GM12878 (cell line): ENCODE measurements at regions not wholly inside any gene's neighbourhood (a gene's known extent, or its start where the extent isn't known, plus 50 kb on each side); places are given as distances from the start of the nearest gene placed in this dataset.

Source experiments
- ATAC-seq: fragments of 200-7000 bp; cut with Tn5 transposase; 3 replicates; pipeline ENCODE4 v1.9.1; 2020; ENCODE audit warnings: mild to moderate bottlenecking, moderate library complexity
- BruUV-seq: library from RNA; stranded (reverse); fragments of 400-500 nt; replicated peaks from 2 replicates; lab custom pipeline; 2021; lab: Mats Ljungman, UMichigan
- CTCF ChIA-PET: fragments of 300-600 bp; sonication (Branson Sonifier 250); formaldehyde crosslinking; extraction: SDS; loops from one replicate; lab custom pipeline; 2021; ENCODE audit warnings: inconsistent platforms; lab: Yijun Ruan, JAX
- POLR2A ChIA-PET: fragments of 350-600 bp; formaldehyde crosslinking; extraction: SDS; loops from one replicate; lab custom pipeline; 2021; ENCODE audit warnings: inconsistent platforms; lab: Charles Lee
- RAD21 ChIA-PET: fragments of 300-600 bp; sonication (Branson Sonifier 250); formaldehyde crosslinking; loops from one replicate; lab custom pipeline; 2023; ENCODE audit warnings: antibody characterized with exemption; ENCODE audit not compliant: unreplicated experiment; lab: Charles Lee
- SMC1A ChIA-PET: fragments of 300-600 bp; sonication (Branson Sonifier 250); formaldehyde crosslinking; loops from one replicate; lab custom pipeline; 2023; ENCODE audit not compliant: unreplicated experiment, uncharacterized antibody; lab: Charles Lee
- DNase-seq: peaks from one replicate; pipeline ENCODE4 v3.0.0-alpha.2; 2011; ENCODE audit warnings: low read depth, low spot score
- FAIRE-seq: peaks from 3 replicates; lab custom pipeline; 2011; peaks lifted over from hg19 to GRCh38; lab: Jason Lieb, UNC
- H2AFZ ChIP-seq: 2 replicates; pipeline ENCODE4 v1.6.0; 2011; ENCODE audit warnings: low read depth, low read length, control low read depth; ENCODE audit not compliant: control insufficient read depth
- H3K27ac ChIP-seq: 2 replicates; pipeline ENCODE4 v1.5.1; 2011; ENCODE audit warnings: control low read depth; ENCODE audit not compliant: control insufficient read depth, insufficient read depth
- H3K27me3 ChIP-seq, 2 experiments: replicated peaks in 1 of 2; 2 replicates each; pipeline versions ENCODE4 v1.6.0 to v1.6.1; 2011; ENCODE audit warnings: low read length in 1 of 2; ENCODE audit not compliant: control insufficient read depth in 2 of 2, insufficient read depth in 2 of 2
- H3K36me3 ChIP-seq, 2 experiments: 2 replicates each; pipeline ENCODE4 v1.5.1; 2011; ENCODE audit warnings: low read length in 1 of 2; ENCODE audit not compliant: control insufficient read depth in 2 of 2, insufficient read depth in 2 of 2
- H3K4me1 ChIP-seq: 2 replicates; pipeline ENCODE4 v1.6.1; 2011; ENCODE audit warnings: mild to moderate bottlenecking, low read length, moderate library complexity, mixed read lengths; ENCODE audit not compliant: control insufficient read depth, insufficient read depth
- H3K4me2 ChIP-seq: 2 replicates; pipeline ENCODE4 v1.6.0; 2011; ENCODE audit warnings: control low read depth; ENCODE audit not compliant: control insufficient read depth, insufficient read depth
- H3K4me3 ChIP-seq: fragments of 200-600 bp; sonication (generic); 2 replicates; pipeline ENCODE4 v1.5.1; 2016
- H3K79me2 ChIP-seq: 2 replicates; pipeline ENCODE4 v1.6.0; 2011; ENCODE audit warnings: low read length; ENCODE audit not compliant: control insufficient read depth, insufficient read depth
- H3K9ac ChIP-seq: 2 replicates; pipeline ENCODE4 v1.8.0; 2011; ENCODE audit warnings: low read length, control low read depth, mixed read lengths; ENCODE audit not compliant: control insufficient read depth, insufficient read depth
- H3K9me3 ChIP-seq: replicated peaks from 3 replicates; pipeline ENCODE4 v1.5.1; 2011; ENCODE audit warnings: mild to moderate bottlenecking, low read length; ENCODE audit not compliant: control insufficient read depth, insufficient read depth
- H4K20me1 ChIP-seq: 2 replicates; pipeline ENCODE4 v1.6.0; 2011; ENCODE audit not compliant: control insufficient read depth, insufficient read depth
- CEBPB ChIP-seq, 2 experiments: fragments of 150-350 bp in 1 of 2; IDR thresholded peaks; 2 replicates each; pipeline ENCODE4 v1.6.1; 2012 to 2014; ENCODE audit warnings: low read depth in 2 of 2, low read length in 2 of 2, borderline replicate concordance in 1 of 2, inconsistent platforms in 1 of 2
- CREB1 ChIP-seq: IDR thresholded peaks from 2 replicates; pipeline ENCODE4 v1.6.1; 2012; ENCODE audit warnings: low read depth, mild to moderate bottlenecking, inconsistent platforms
- KLF5 ChIP-seq: fragments of 450-650 bp; IDR thresholded peaks from 2 replicates; pipeline ENCODE4 v1.6.1; 2014; ENCODE audit warnings: mild to moderate bottlenecking; ENCODE audit not compliant: partially characterized antibody
- MTA3 ChIP-seq: IDR thresholded peaks from 2 replicates; pipeline ENCODE4 v1.6.1; 2012; ENCODE audit warnings: low read length, inconsistent platforms, borderline replicate concordance
- NFXL1 ChIP-seq: fragments of 450-650 bp; IDR thresholded peaks from 2 replicates; pipeline ENCODE4 v1.6.1; 2017; ENCODE audit warnings: antibody characterized with exemption, mild to moderate bottlenecking, borderline replicate concordance
- NR2C1 ChIP-seq: fragments of 450-650 bp; IDR thresholded peaks from 2 replicates; pipeline ENCODE4 v1.6.1; 2017; ENCODE audit warnings: antibody characterized with exemption, mild to moderate bottlenecking, moderate library complexity
- SIN3A ChIP-seq: IDR thresholded peaks from 2 replicates; pipeline ENCODE4 v1.6.1; 2012; ENCODE audit warnings: low read depth, low read length, improper control_type of control experiment
- WGBS: methylation state at CpG from one replicate; pipeline ENCODE4 v1.1.6; 2016; ENCODE audit warnings: low lambda C conversion rate; ENCODE audit not compliant: insufficient replicate concordance, insufficient coverage; ENCODE audit errors: missing lambda C conversion rate; 5-methylcytosine and 5-hydroxymethylcytosine counted together
- in situ Hi-C: fragments of 300-500 bp; cut with MboI; formaldehyde crosslinking; loops from 9 replicates; pipeline ENCODE4 v1.14.3; 2018; ENCODE audit warnings: mixed read lengths
- intact Hi-C: fragments of 100-400 bp; cut with micrococcal nuclease; formaldehyde crosslinking; loops from one replicate; pipeline ENCODE4 v1.14.2; 2022; ENCODE audit not compliant: unreplicated experiment
- TF ChIP-seq, protein P1 (sequence below): IDR thresholded peaks from 2 replicates; pipeline ENCODE4 v1.6.1; 2012; ENCODE audit warnings: low read depth, low read length, improper control_type of control experiment

- CTCF ChIA-PET: no interaction called here
- FAIRE-seq: no peak
- no peaks in the 10 kb centered on the region; the same call in 2 of the 3 replicates for H3K9me3 ChIP-seq
- WGBS: 10% methylated on average over 3 of the region's 3 CpGs
- TF ChIP-seq MTA3 (no peak), KLF5 (no peak), NR2C1 (no peak), NFXL1 (no peak), CREB1 (no peak), CEBPB (IDR thresholded peaks at IDR 0.05; ENCODE audit: borderline replicate concordance in 1 of 2, low read depth in 2 of 2, low read length in 2 of 2) (no peak), SIN3A (no peak)
- TF ChIP-seq, protein P1, sequence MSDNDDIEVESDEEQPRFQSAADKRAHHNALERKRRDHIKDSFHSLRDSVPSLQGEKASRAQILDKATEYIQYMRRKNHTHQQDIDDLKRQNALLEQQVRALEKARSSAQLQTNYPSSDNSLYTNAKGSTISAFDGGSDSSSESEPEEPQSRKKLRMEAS: no peak
- TF ChIP-seq, all 136 proteins: peak for 0
- Histone ChIP-seq H2AFZ (no peak overlapping the region), H3K27ac (no peak overlapping the region), H4K20me1 (no peaks in the 10 kb centered on the region), H3K79me2 (no peaks in the 10 kb centered on the region), H3K36me3 (no peaks in the 10 kb centered on the region), H3K4me1 (no peaks in the 10 kb centered on the region), H3K4me3 (no peak overlapping the region), H3K27me3 (peaks cover 0 to 2% of the 10 kb centered on the region in 2 experiments; a peak in 1 of 4 replicates), H3K9ac (no peak overlapping the region), H3K4me2 (no peak overlapping the region)
- DNase-seq (no peak), ATAC-seq (no peak)
- in situ Hi-C loops: no loop called here
- SMC1A ChIA-PET: no interaction called here
- POLR2A ChIA-PET: no interaction called here
- intact Hi-C loops: no loop called here
- RAD21 ChIA-PET: no interaction called here
- no TSS peak for BruUV-seq
Measured at GRCh38 chr2:172373766-172374165, 53.6 kb upstream of the ITGA6 start.
